MM.1S (cell line): ENCODE measurements at regions not wholly inside any gene's neighbourhood (a gene's known extent, or its start where the extent isn't known, plus 50 kb on each side); places are given as distances from the start of the nearest gene placed in this dataset.

Experiments used
- EZH2 ChIP-seq: fragments of 300-600 bp; sonication (generic); optimal IDR thresholded peaks from 2 replicates; pipeline ENCODE3; 2017; ENCODE audit warnings: low read depth, mild to moderate bottlenecking, antibody characterized with exemption, low read length, mixed read lengths
- EZH2phosphoT487 ChIP-seq: fragments of 300-600 bp; sonication (generic); IDR thresholded peaks from 2 replicates; pipeline ENCODE4 v1.6.1; 2018; ENCODE audit warnings: antibody characterized with exemption, low read length
- TF ChIP-seq, protein P1 (sequence below): fragments of 300-600 bp; sonication (generic); IDR thresholded peaks from 2 replicates; pipeline ENCODE4 v1.5.1; 2016; ENCODE audit warnings: antibody characterized with exemption, low read length, mixed read lengths

DNA sequence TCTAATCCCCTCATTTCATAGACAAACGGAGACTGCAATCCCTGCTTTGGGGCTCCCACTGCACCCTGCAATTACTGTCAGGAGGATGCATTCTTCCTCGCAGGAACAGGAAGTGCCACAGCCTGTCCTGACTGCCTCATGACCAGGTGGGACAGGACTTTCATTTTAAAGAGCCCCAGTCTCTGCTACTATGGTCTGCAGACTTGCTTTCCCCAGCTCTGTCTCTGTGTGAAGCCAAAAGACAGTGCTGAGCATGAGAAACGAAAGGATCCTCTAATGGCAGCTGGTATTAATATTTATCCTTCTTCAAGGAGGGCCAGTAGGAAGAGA lies 60.0 kb upstream of the PNMA1 start:
- TF ChIP-seq EZH2 (no peak), EZH2phosphoT487 (no peak)
- TF ChIP-seq, protein P1, sequence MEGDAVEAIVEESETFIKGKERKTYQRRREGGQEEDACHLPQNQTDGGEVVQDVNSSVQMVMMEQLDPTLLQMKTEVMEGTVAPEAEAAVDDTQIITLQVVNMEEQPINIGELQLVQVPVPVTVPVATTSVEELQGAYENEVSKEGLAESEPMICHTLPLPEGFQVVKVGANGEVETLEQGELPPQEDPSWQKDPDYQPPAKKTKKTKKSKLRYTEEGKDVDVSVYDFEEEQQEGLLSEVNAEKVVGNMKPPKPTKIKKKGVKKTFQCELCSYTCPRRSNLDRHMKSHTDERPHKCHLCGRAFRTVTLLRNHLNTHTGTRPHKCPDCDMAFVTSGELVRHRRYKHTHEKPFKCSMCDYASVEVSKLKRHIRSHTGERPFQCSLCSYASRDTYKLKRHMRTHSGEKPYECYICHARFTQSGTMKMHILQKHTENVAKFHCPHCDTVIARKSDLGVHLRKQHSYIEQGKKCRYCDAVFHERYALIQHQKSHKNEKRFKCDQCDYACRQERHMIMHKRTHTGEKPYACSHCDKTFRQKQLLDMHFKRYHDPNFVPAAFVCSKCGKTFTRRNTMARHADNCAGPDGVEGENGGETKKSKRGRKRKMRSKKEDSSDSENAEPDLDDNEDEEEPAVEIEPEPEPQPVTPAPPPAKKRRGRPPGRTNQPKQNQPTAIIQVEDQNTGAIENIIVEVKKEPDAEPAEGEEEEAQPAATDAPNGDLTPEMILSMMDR, result no peak
